B cell (primary cell): ENCODE measurements at regions not wholly inside any gene's neighbourhood (a gene's known extent, or its start where the extent isn't known, plus 50 kb on each side); places are given as distances from the start of the nearest gene placed in this dataset.

ENCODE experiments used
- ATAC-seq: fragments of 200-7000 bp; cut with Tn5 transposase; one replicate; pipeline ENCODE4 v1.10.0; 2021; ENCODE audit warnings: low read depth, mild to moderate bottlenecking, moderate number of reproducible peaks, moderate library complexity
- CTCF ChIA-PET: fragments of 350-600 bp; sonication (Branson Sonifier 250); formaldehyde crosslinking; loops from one replicate; lab custom pipeline; 2021; ENCODE audit warnings: antibody characterized with exemption, inconsistent platforms; lab: Charles Lee
- POLR2A ChIA-PET: fragments of 350-600 bp; sonication (Branson Sonifier 250); formaldehyde crosslinking; loops from one replicate; lab custom pipeline; 2021; ENCODE audit warnings: antibody characterized with exemption; lab: Charles Lee
- DNase-seq: peaks from one replicate; pipeline ENCODE4 v3.0.0; 2013
- H2AFZ ChIP-seq: 2 replicates; pipeline ENCODE4 v1.6.1; 2012; ENCODE audit warnings: mild to moderate bottlenecking, low read depth, low read length; ENCODE audit not compliant: insufficient read depth, poor library complexity, severe bottlenecking
- H3K27ac ChIP-seq, 2 donors: 1 replicate in 1 of 2; 2 replicates in 1 of 2; pipeline ENCODE4 v1.5.1; 2012 to 2013; ENCODE audit warnings: low read length in 2 of 2, mild to moderate bottlenecking in 2 of 2, moderate library complexity in 1 of 2
- H3K27me3 ChIP-seq, 4 experiments: fragments of 200-600 bp in 1 of 4; sonication (generic) in 1 of 4; replicated peaks in 1 of 4; 1 replicate in 2 of 4; 2 replicates in 2 of 4; pipeline versions ENCODE4 v1.6.1 to v1.7.0; 2013 to 2016; ENCODE audit warnings: low read length in 3 of 4, mild to moderate bottlenecking in 2 of 4, mixed read lengths in 1 of 4, moderate library complexity in 1 of 4; ENCODE audit not compliant: insufficient read depth in 4 of 4, control insufficient read depth in 3 of 4; ENCODE audit errors: control extremely low read depth in 1 of 4
- H3K36me3 ChIP-seq, 2 experiments: replicated peaks in 1 of 2; 1 replicate in 1 of 2; 2 replicates in 1 of 2; pipeline versions ENCODE4 v1.6.1 to v1.7.1; 2013; ENCODE audit warnings: low read length in 1 of 2; ENCODE audit not compliant: insufficient read depth in 2 of 2, control insufficient read depth in 1 of 2; ENCODE audit errors: control extremely low read depth in 1 of 2, extremely low read depth in 1 of 2
- H3K4me1 ChIP-seq, 2 donors: fragments of 200-600 bp in 1 of 2; sonication (generic) in 1 of 2; 1 replicate in 1 of 2; 2 replicates in 1 of 2; pipeline versions ENCODE4 v1.5.1 to v1.6.1; 2013 to 2017; ENCODE audit warnings: low read length in 2 of 2; ENCODE audit not compliant: control insufficient read depth in 2 of 2, insufficient read depth in 2 of 2
- H3K4me2 ChIP-seq: replicated peaks from 2 replicates; pipeline ENCODE3; 2012; ENCODE audit warnings: mild to moderate bottlenecking, low read depth, low read length; ENCODE audit not compliant: poor library complexity, severe bottlenecking
- H3K4me3 ChIP-seq, 5 experiments: fragments of 200-600 bp in 1 of 5; sonication (generic) in 1 of 5; 1 replicate in 3 of 5; 2 replicates in 2 of 5; pipeline versions ENCODE4 v1.5.1 to v1.7.0; 2011 to 2016; ENCODE audit warnings: low read length in 4 of 5, mild to moderate bottlenecking in 4 of 5, low read depth in 2 of 5, control low read depth in 1 of 5, moderate library complexity in 1 of 5; ENCODE audit not compliant: insufficient read depth in 1 of 5; ENCODE audit errors: control extremely low read depth in 1 of 5, extremely low read depth in 1 of 5
- H3K79me2 ChIP-seq: fragments of 200-600 bp; sonication (generic); one replicate; pipeline ENCODE4 v1.6.0; 2016; ENCODE audit warnings: low read length; ENCODE audit not compliant: control insufficient read depth, insufficient read depth
- H3K9ac ChIP-seq: fragments of 200-600 bp; sonication (generic); 2 replicates; pipeline ENCODE4 v1.6.1; 2017; ENCODE audit warnings: mild to moderate bottlenecking, low read length, moderate library complexity
- H3K9me3 ChIP-seq, 3 donors: one replicate each; pipeline versions ENCODE4 v1.6.1 to v1.7.1; 2013; ENCODE audit warnings: low read length in 2 of 3; ENCODE audit not compliant: control insufficient read depth in 2 of 3, insufficient read depth in 1 of 3; ENCODE audit errors: control extremely low read depth in 1 of 3
- H4K20me1 ChIP-seq: 2 replicates; pipeline ENCODE4 v1.6.0; 2012; ENCODE audit warnings: mild to moderate bottlenecking, low read length; ENCODE audit not compliant: insufficient read depth, control insufficient read depth, poor library complexity, severe bottlenecking
- H3K27ac Mint-ChIP-seq: one replicate; pipeline ENCODE4 v1.8.0; 2021; ENCODE audit warnings: mixed read lengths
- H3K27me3 Mint-ChIP-seq: one replicate; pipeline ENCODE4 v1.8.0; 2021; ENCODE audit warnings: mixed read lengths
- H3K4me1 Mint-ChIP-seq: one replicate; pipeline ENCODE4 v1.8.0; 2021; ENCODE audit warnings: mixed read lengths
- H3K4me3 Mint-ChIP-seq: one replicate; pipeline ENCODE4 v1.8.0; 2021; ENCODE audit warnings: mixed read lengths
- H3K9me3 Mint-ChIP-seq: one replicate; pipeline ENCODE4 v1.8.0; 2022; ENCODE audit warnings: mixed read lengths; ENCODE audit not compliant: insufficient read depth
- CTCF ChIP-seq: fragments of 200-600 bp; IDR thresholded peaks from one replicate; pipeline ENCODE4 v1.8.0; 2022; ENCODE audit warnings: antibody characterized with exemption, mild to moderate bottlenecking
- EZH2 ChIP-seq: IDR thresholded peaks from 2 replicates; pipeline ENCODE4 v1.6.1; 2012; ENCODE audit warnings: borderline replicate concordance, low read depth, mild to moderate bottlenecking, moderate library complexity, low read length; ENCODE audit not compliant: insufficient read depth, poor library complexity, severe bottlenecking
- WGBS: methylation state at CpG from one replicate; pipeline ENCODE4 v1.1.5; 2013; ENCODE audit warnings: missing lambda C conversion rate; ENCODE audit not compliant: insufficient coverage; 5-methylcytosine and 5-hydroxymethylcytosine counted together
- intact Hi-C: fragments of 100-400 bp; cut with micrococcal nuclease; formaldehyde crosslinking; loops from one replicate; pipeline ENCODE4 v1.10.0; 2022

DNA sequence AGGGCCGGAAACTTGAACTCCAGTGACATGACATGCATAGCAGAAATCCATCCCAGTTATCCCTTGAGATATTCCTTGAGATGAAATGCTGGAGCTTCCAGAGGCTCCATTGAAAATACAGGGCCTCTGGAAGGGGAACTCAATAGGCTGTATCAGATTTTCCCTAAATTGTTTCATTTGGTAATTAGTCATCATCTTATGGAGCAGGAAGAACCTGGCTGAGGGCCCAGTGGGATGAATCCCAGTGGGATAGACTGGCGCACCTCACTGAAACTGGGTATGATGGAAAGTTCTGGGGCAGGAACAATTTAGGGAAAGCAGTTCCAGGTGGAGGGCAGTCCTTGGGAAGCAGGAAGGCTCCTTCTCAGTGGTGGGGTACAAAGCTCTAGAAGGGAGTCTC is 307.8 kb upstream of the DIPK2B start:
- Mint-ChIP-seq H3K27me3 (peaks cover 1% of the 10 kb centered on the region), H3K9me3 (no peaks in the 10 kb centered on the region), H3K27ac (no peak overlapping the region), H3K4me3 (no peak overlapping the region), H3K4me1 (peaks cover 4% of the 10 kb centered on the region)
- Histone ChIP-seq H3K4me1 (no peaks in the 10 kb centered on the region), H3K9ac (no peak overlapping the region), H3K4me2 (no peak overlapping the region), H3K27ac (no peak overlapping the region), H4K20me1 (no peaks in the 10 kb centered on the region), H2AFZ (no peak overlapping the region), H3K9me3 (peaks cover 0 to 11% (median 0%) of the 10 kb centered on the region in 3 donors), H3K27me3 (no peaks in the 10 kb centered on the region), H3K79me2 (no peaks in the 10 kb centered on the region), H3K4me3 (no peak overlapping the region), H3K36me3 (no peaks in the 10 kb centered on the region)
- ChIA-PET CTCF (interaction anchor here (0.5 kb wide), 1 partner anchor 462 kb away, joined by 4 read pairs; no protein-coding TSS in a partner anchor), POLR2A (no interaction called here)
- TF ChIP-seq EZH2 (no peak), CTCF (no peak)
- no peak for ATAC-seq
- intact Hi-C loops = no loop called here
- no peak for DNase-seq
- WGBS = 100% methylated on average over 1 of the region's 2 CpGs

DNA sequence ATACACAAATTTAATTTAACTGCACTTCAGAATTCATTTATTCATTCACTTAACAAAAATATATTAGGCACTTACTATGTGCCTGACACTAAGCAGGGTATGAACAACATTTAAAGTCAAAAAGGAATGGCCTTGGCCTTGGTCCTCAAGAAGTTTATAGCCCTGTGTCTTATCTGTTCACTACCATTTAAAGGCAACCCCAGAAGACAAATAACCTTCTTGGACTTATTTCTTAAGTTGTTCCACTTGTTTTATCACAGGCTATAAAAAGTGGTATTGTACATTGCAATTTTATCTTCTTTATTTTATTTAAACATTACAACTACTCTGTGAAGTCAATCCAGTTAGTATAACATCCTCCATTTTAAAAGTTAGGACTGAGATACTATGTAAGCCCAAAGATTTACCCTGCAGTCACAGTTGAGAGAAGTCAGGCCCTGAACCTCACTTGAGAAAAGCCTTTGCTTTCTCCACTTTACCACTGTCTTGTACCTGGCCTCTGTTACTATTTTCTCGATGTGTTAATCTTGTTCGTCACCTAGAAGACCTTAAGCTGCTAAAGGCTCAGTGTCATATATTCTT is 305.6 kb upstream of the DIPK2B start:
- Mint-ChIP-seq H3K27me3 (peaks cover 3% of the 10 kb centered on the region), H3K4me3 (no peak overlapping the region), H3K4me1 (peaks cover 4% of the 10 kb centered on the region), H3K9me3 (no peaks in the 10 kb centered on the region), H3K27ac (no peak overlapping the region)
- TF ChIP-seq CTCF (no peak), EZH2 (no peak)
- no peaks in the 10 kb centered on the region for H3K79me2 ChIP-seq
- intact Hi-C loops = no loop called here
- DNase-seq (no peak), ATAC-seq (no peak)
- H3K27ac ChIP-seq = no peak overlapping the region
- no CpG with 5 or more reads among the region's 2 CpGs for WGBS
- no peak overlapping the region for H2AFZ ChIP-seq
- no peak overlapping the region for H3K4me2 ChIP-seq
- no peaks in the 10 kb centered on the region for H3K36me3 ChIP-seq
- no peak overlapping the region for H3K4me3 ChIP-seq
- no peak overlapping the region for H3K9ac ChIP-seq
- H4K20me1 ChIP-seq = no peaks in the 10 kb centered on the region
- no peaks in the 10 kb centered on the region for H3K4me1 ChIP-seq
- POLR2A ChIA-PET = no interaction called here
- peaks cover 0 to 11% (median 0%) of the 10 kb centered on the region in 3 donors for H3K9me3 ChIP-seq
- CTCF ChIA-PET = interaction anchor here (1.2 kb wide), 1 partner anchor 9 kb away, joined by 4 read pairs; no protein-coding TSS in a partner anchor
- peaks cover 0 to 4% (median 0%) of the 10 kb centered on the region in 4 experiments for H3K27me3 ChIP-seq
